Liver (tissue), 7 donors: ENCODE measurements at regions not wholly inside any gene's neighbourhood (a gene's known extent, or its start where the extent isn't known, plus 50 kb on each side); places are given as distances from the start of the nearest gene placed in this dataset.

ENCODE experiments used
- DNase-seq: peaks from one replicate; pipeline ENCODE4 v3.0.0-alpha.2; 2017; ENCODE audit warnings: low spot score
- H3K27ac ChIP-seq, 2 donors: one replicate each; pipeline ENCODE4 v1.7.0; 2013; ENCODE audit warnings: inconsistent platforms in 2 of 2, low read length in 2 of 2, control low read depth in 1 of 2, low read depth in 1 of 2, mild to moderate bottlenecking in 1 of 2
- H3K27me3 ChIP-seq, 4 donors: one replicate each; pipeline versions ENCODE4 v1.6.1 to v1.7.0; 2013; ENCODE audit warnings: low read length in 3 of 4, inconsistent platforms in 1 of 4, mild to moderate bottlenecking in 1 of 4, moderate library complexity in 1 of 4; ENCODE audit not compliant: control insufficient read depth in 4 of 4, insufficient read depth in 4 of 4
- H3K36me3 ChIP-seq, 4 donors: one replicate each; pipeline versions ENCODE4 v1.6.1 to v1.7.0; 2013; ENCODE audit warnings: low read length in 3 of 4, mild to moderate bottlenecking in 3 of 4, low read depth in 1 of 4, moderate library complexity in 1 of 4; ENCODE audit not compliant: control insufficient read depth in 4 of 4, insufficient read depth in 3 of 4
- H3K4me1 ChIP-seq, 4 donors: one replicate each; pipeline versions ENCODE4 v1.6.1 to v1.7.0; 2013; ENCODE audit warnings: low read length in 3 of 4, mild to moderate bottlenecking in 3 of 4, moderate library complexity in 1 of 4; ENCODE audit not compliant: control insufficient read depth in 4 of 4, insufficient read depth in 4 of 4
- H3K4me3 ChIP-seq, 3 donors: one replicate each; pipeline versions ENCODE4 v1.6.1 to v1.7.0; 2013; ENCODE audit warnings: low read length in 3 of 3, control low read depth in 1 of 3, low read depth in 1 of 3, mild to moderate bottlenecking in 1 of 3
- H3K9ac ChIP-seq, 2 donors: one replicate each; pipeline ENCODE4 v1.7.0; 2013; ENCODE audit warnings: low read length in 2 of 2, mild to moderate bottlenecking in 2 of 2, moderate library complexity in 2 of 2, control low read depth in 1 of 2, low read depth in 1 of 2
- H3K9me3 ChIP-seq, 4 donors: one replicate each; pipeline versions ENCODE4 v1.6.1 to v1.7.0; 2013; ENCODE audit warnings: low read length in 3 of 4; ENCODE audit not compliant: control insufficient read depth in 4 of 4
- ATF3 ChIP-seq: IDR thresholded peaks from 2 replicates; pipeline ENCODE4 v1.6.1; 2016; ENCODE audit warnings: antibody characterized with exemption
- EGR1 ChIP-seq, 2 donors: IDR thresholded peaks; 2 replicates each; pipeline ENCODE4 v1.6.1; 2016 to 2018; ENCODE audit warnings: antibody characterized with exemption in 2 of 2, low read depth in 2 of 2
- FOXA1 ChIP-seq: IDR thresholded peaks from 2 replicates; pipeline ENCODE4 v1.6.1; 2016; ENCODE audit warnings: antibody characterized with exemption
- FOXA2 ChIP-seq: IDR thresholded peaks from 2 replicates; pipeline ENCODE4 v1.6.1; 2016; ENCODE audit warnings: antibody characterized with exemption
- GABPA ChIP-seq, 2 donors: IDR thresholded peaks in 1 of 2; conservative IDR thresholded peaks in 1 of 2; 2 replicates each; pipeline ENCODE4 v1.6.1; 2016; ENCODE audit warnings: antibody characterized with exemption in 2 of 2, mild to moderate bottlenecking in 1 of 2, moderate library complexity in 1 of 2
- HNF4A ChIP-seq, 2 donors: conservative IDR thresholded peaks; 2 replicates each; pipeline ENCODE4 v1.6.1; 2016; ENCODE audit warnings: antibody characterized with exemption in 2 of 2, mild to moderate bottlenecking in 2 of 2
- HNF4G ChIP-seq: IDR thresholded peaks from 2 replicates; pipeline ENCODE4 v1.6.1; 2016; ENCODE audit warnings: antibody characterized with exemption
- JUND ChIP-seq, 2 donors: IDR thresholded peaks; 2 replicates each; pipeline ENCODE4 v1.6.1; 2016; ENCODE audit warnings: antibody characterized with exemption in 2 of 2
- MAX ChIP-seq: IDR thresholded peaks from 2 replicates; pipeline ENCODE4 v1.6.1; 2016; ENCODE audit warnings: antibody characterized with exemption
- NR2F2 ChIP-seq: IDR thresholded peaks from 2 replicates; pipeline ENCODE4 v1.6.1; 2016; ENCODE audit warnings: antibody characterized with exemption
- REST ChIP-seq: IDR thresholded peaks from 2 replicates; pipeline ENCODE4 v1.6.1; 2016; ENCODE audit warnings: antibody characterized with exemption, mild to moderate bottlenecking
- RXRA ChIP-seq, 2 donors: IDR thresholded peaks; 2 replicates each; pipeline ENCODE4 v1.6.1; 2017 to 2018; ENCODE audit warnings: antibody characterized with exemption in 2 of 2, mild to moderate bottlenecking in 1 of 2
- SP1 ChIP-seq: IDR thresholded peaks from 2 replicates; pipeline ENCODE4 v1.6.1; 2018; ENCODE audit warnings: antibody characterized with exemption, mild to moderate bottlenecking
- TAF1 ChIP-seq: conservative IDR thresholded peaks from 2 replicates; pipeline ENCODE4 v1.6.1; 2016; ENCODE audit warnings: antibody characterized with exemption, mild to moderate bottlenecking
- YY1 ChIP-seq: IDR thresholded peaks from 2 replicates; pipeline ENCODE4 v1.6.1; 2016; ENCODE audit warnings: antibody characterized with exemption, mild to moderate bottlenecking
- ZBTB33 ChIP-seq: IDR thresholded peaks from 2 replicates; pipeline ENCODE4 v1.6.1; 2016; ENCODE audit warnings: antibody characterized with exemption
- WGBS: extraction: QIAGEN DNeasy Blood & Tissue Kit; methylation state at CpG from one replicate; pipeline ENCODE4 v1.1.7; 2013; 5-methylcytosine and 5-hydroxymethylcytosine counted together
- donor health status: healthy.
- donor health status: healthy.
- donor health status: healthy.
- donor health status: healthy.

GRCh38 chr2:59303272-59303671 is 1062.1 kb upstream of the FANCL start:
- no peak overlapping the region for H3K4me3 ChIP-seq
- no peak overlapping the region for H3K27ac ChIP-seq
- no peaks in the 10 kb centered on the region for H3K36me3 ChIP-seq
- H3K27me3 ChIP-seq = peaks cover 0 to 12% (median 0%) of the 10 kb centered on the region in 4 donors
- H3K9me3 ChIP-seq = no peaks in the 10 kb centered on the region
- DNase-seq = no peak
- TF ChIP-seq RXRA (IDR thresholded peaks at IDR 0.05) (no peak), SP1 (no peak), TAF1 (no peak), HNF4G (no peak), FOXA1 (no peak), REST (no peak), JUND (IDR thresholded peaks at IDR 0.05) (no peak), GABPA (IDR thresholded peaks at IDR 0.05 in 1 of 2, conservative IDR thresholded peaks at IDR 0.05 in 1 of 2) (no peak), YY1 (no peak), ATF3 (no peak), MAX (no peak), HNF4A (conservative IDR thresholded peaks at IDR 0.05) (no peak)
- WGBS = 91% methylated on average over 4 of the region's 4 CpGs
- H3K4me1 ChIP-seq = no peaks in the 10 kb centered on the region
- H3K9ac ChIP-seq = no peak overlapping the region

GRCh38 chr2:59302683-59303082 is 1061.6 kb upstream of the FANCL start:
- Histone ChIP-seq H3K27me3 (peaks cover 0 to 12% (median 0%) of the 10 kb centered on the region in 4 donors), H3K27ac (no peak overlapping the region), H3K4me1 (no peaks in the 10 kb centered on the region), H3K4me3 (no peak overlapping the region), H3K9ac (no peak overlapping the region), H3K9me3 (no peaks in the 10 kb centered on the region), H3K36me3 (no peaks in the 10 kb centered on the region)
- 89% methylated on average over 3 of the region's 3 CpGs for WGBS
- DNase-seq = no peak
- TF ChIP-seq ZBTB33 (no peak), HNF4G (no peak), FOXA2 (no peak), EGR1 (IDR thresholded peaks at IDR 0.05; ENCODE audit: low read depth in 2 of 2) (no peak), GABPA (IDR thresholded peaks at IDR 0.05 in 1 of 2, conservative IDR thresholded peaks at IDR 0.05 in 1 of 2) (no peak), HNF4A (conservative IDR thresholded peaks at IDR 0.05) (no peak), ATF3 (no peak), REST (no peak), MAX (no peak), NR2F2 (no peak)
